ENCODE measurements at regions not wholly inside any gene's neighbourhood (a gene's known extent, or its start where the extent isn't known, plus 50 kb on each side); places are given as distances from the start of the nearest gene placed in this dataset.

GRCh38 chr7:115883629-115884028, 146.9 kb downstream of the TFEC start:
- no peak overlapping the region for H3K4me3 ChIP-seq (ENCODE audit: low read depth in 1 of 2, low read length in 2 of 2)

GRCh38 chr7:115881476-115881875, 149.1 kb downstream of the TFEC start:
- no peaks in the 10 kb centered on the region for H3K36me3 ChIP-seq (ENCODE audit: control insufficient read depth in 1 of 2, insufficient read depth in 2 of 2, low read length in 2 of 2)

More at GRCh38 chr7:115883629-115884028, 146.9 kb downstream of the TFEC start:
- H3K4me1 ChIP-seq (ENCODE audit: control insufficient read depth in 1 of 2, insufficient read depth in 2 of 2, low read length in 2 of 2): no peaks in the 10 kb centered on the region
- H3K27ac ChIP-seq (ENCODE audit: low read depth, low read length): no peak overlapping the region
- no peak overlapping the region for H3K9ac ChIP-seq (ENCODE audit: low read depth in 1 of 2, low read length in 2 of 2)
- H3K36me3 ChIP-seq (ENCODE audit: control insufficient read depth in 1 of 2, insufficient read depth in 2 of 2, low read length in 2 of 2): no peaks in the 10 kb centered on the region
- no peaks in the 10 kb centered on the region for H3K9me3 ChIP-seq (ENCODE audit: control insufficient read depth in 1 of 2, low read length in 2 of 2)
- H3K27me3 ChIP-seq (ENCODE audit: control insufficient read depth in 1 of 2, insufficient read depth in 2 of 2, low read length in 2 of 2): no peaks in the 10 kb centered on the region

GRCh38 chr7:115879171-115879570, 151.4 kb downstream of the TFEC start:
- Histone ChIP-seq H3K4me1 (ENCODE audit: control insufficient read depth in 1 of 2, insufficient read depth in 2 of 2, low read length in 2 of 2) (no peaks in the 10 kb centered on the region), H3K9ac (ENCODE audit: low read depth in 1 of 2, low read length in 2 of 2) (no peak overlapping the region), H3K36me3 (ENCODE audit: control insufficient read depth in 1 of 2, insufficient read depth in 2 of 2, low read length in 2 of 2) (no peaks in the 10 kb centered on the region), H3K4me3 (ENCODE audit: low read depth in 1 of 2, low read length in 2 of 2) (no peak overlapping the region), H3K27ac (ENCODE audit: low read depth, low read length) (no peak overlapping the region), H3K27me3 (ENCODE audit: control insufficient read depth in 1 of 2, insufficient read depth in 2 of 2, low read length in 2 of 2) (no peaks in the 10 kb centered on the region), H3K9me3 (ENCODE audit: control insufficient read depth in 1 of 2, low read length in 2 of 2) (no peaks in the 10 kb centered on the region)

More at GRCh38 chr7:115881476-115881875, 149.1 kb downstream of the TFEC start:
- H3K4me3 ChIP-seq (ENCODE audit: low read depth in 1 of 2, low read length in 2 of 2): no peak overlapping the region
- no peaks in the 10 kb centered on the region for H3K4me1 ChIP-seq (ENCODE audit: control insufficient read depth in 1 of 2, insufficient read depth in 2 of 2, low read length in 2 of 2)
- H3K27ac ChIP-seq (ENCODE audit: low read depth, low read length): no peak overlapping the region
- no peak overlapping the region for H3K9ac ChIP-seq (ENCODE audit: low read depth in 1 of 2, low read length in 2 of 2)
- H3K27me3 ChIP-seq (ENCODE audit: control insufficient read depth in 1 of 2, insufficient read depth in 2 of 2, low read length in 2 of 2): no peaks in the 10 kb centered on the region
- no peaks in the 10 kb centered on the region for H3K9me3 ChIP-seq (ENCODE audit: control insufficient read depth in 1 of 2, low read length in 2 of 2)

- H3K4me3 ChIP-seq (ENCODE audit: low read depth in 1 of 2, low read length in 2 of 2): no peak overlapping the region
- no peaks in the 10 kb centered on the region for H3K36me3 ChIP-seq (ENCODE audit: control insufficient read depth in 1 of 2, insufficient read depth in 2 of 2, low read length in 2 of 2)
- no peaks in the 10 kb centered on the region for H3K4me1 ChIP-seq (ENCODE audit: control insufficient read depth in 1 of 2, insufficient read depth in 2 of 2, low read length in 2 of 2)
- no peak overlapping the region for H3K9ac ChIP-seq (ENCODE audit: low read depth in 1 of 2, low read length in 2 of 2)
- no peaks in the 10 kb centered on the region for H3K27me3 ChIP-seq (ENCODE audit: control insufficient read depth in 1 of 2, insufficient read depth in 2 of 2, low read length in 2 of 2)
- H3K9me3 ChIP-seq (ENCODE audit: control insufficient read depth in 1 of 2, low read length in 2 of 2): no peaks in the 10 kb centered on the region
- no peak overlapping the region for H3K27ac ChIP-seq (ENCODE audit: low read depth, low read length)
These were observed 160.8 kb downstream of the TFEC start for GRCh38 chr7:115869801-115870200.

- H3K9me3 ChIP-seq (ENCODE audit: control insufficient read depth in 1 of 2, low read length in 2 of 2): no peaks in the 10 kb centered on the region
- no peak overlapping the region for H3K9ac ChIP-seq (ENCODE audit: low read depth in 1 of 2, low read length in 2 of 2)
- no peaks in the 10 kb centered on the region for H3K4me1 ChIP-seq (ENCODE audit: control insufficient read depth in 1 of 2, insufficient read depth in 2 of 2, low read length in 2 of 2)
- H3K4me3 ChIP-seq (ENCODE audit: low read depth in 1 of 2, low read length in 2 of 2): no peak overlapping the region
- no peaks in the 10 kb centered on the region for H3K27me3 ChIP-seq (ENCODE audit: control insufficient read depth in 1 of 2, insufficient read depth in 2 of 2, low read length in 2 of 2)
- H3K27ac ChIP-seq (ENCODE audit: low read depth, low read length): no peak overlapping the region
- no peaks in the 10 kb centered on the region for H3K36me3 ChIP-seq (ENCODE audit: control insufficient read depth in 1 of 2, insufficient read depth in 2 of 2, low read length in 2 of 2)
These were observed 161.4 kb downstream of the TFEC start for GRCh38 chr7:115869190-115869589.

GRCh38 chr7:115868369-115868768, 162.2 kb downstream of the TFEC start:
- Histone ChIP-seq H3K9ac (ENCODE audit: low read depth in 1 of 2, low read length in 2 of 2) (no peak overlapping the region), H3K9me3 (ENCODE audit: control insufficient read depth in 1 of 2, low read length in 2 of 2) (no peaks in the 10 kb centered on the region), H3K4me1 (ENCODE audit: control insufficient read depth in 1 of 2, insufficient read depth in 2 of 2, low read length in 2 of 2) (no peaks in the 10 kb centered on the region), H3K27me3 (ENCODE audit: control insufficient read depth in 1 of 2, insufficient read depth in 2 of 2, low read length in 2 of 2) (no peaks in the 10 kb centered on the region), H3K36me3 (ENCODE audit: control insufficient read depth in 1 of 2, insufficient read depth in 2 of 2, low read length in 2 of 2) (no peaks in the 10 kb centered on the region), H3K27ac (ENCODE audit: low read depth, low read length) (no peak overlapping the region), H3K4me3 (ENCODE audit: low read depth in 1 of 2, low read length in 2 of 2) (no peak overlapping the region)

GRCh38 chr7:115864082-115864481, 166.5 kb downstream of the TFEC start:
- Histone ChIP-seq H3K4me3 (ENCODE audit: low read depth in 1 of 2, low read length in 2 of 2) (no peak overlapping the region), H3K9me3 (ENCODE audit: control insufficient read depth in 1 of 2, low read length in 2 of 2) (no peaks in the 10 kb centered on the region), H3K36me3 (ENCODE audit: control insufficient read depth in 1 of 2, insufficient read depth in 2 of 2, low read length in 2 of 2) (no peaks in the 10 kb centered on the region), H3K27ac (ENCODE audit: low read depth, low read length) (no peak overlapping the region), H3K4me1 (ENCODE audit: control insufficient read depth in 1 of 2, insufficient read depth in 2 of 2, low read length in 2 of 2) (no peaks in the 10 kb centered on the region), H3K9ac (ENCODE audit: low read depth in 1 of 2, low read length in 2 of 2) (no peak overlapping the region), H3K27me3 (ENCODE audit: control insufficient read depth in 1 of 2, insufficient read depth in 2 of 2, low read length in 2 of 2) (no peaks in the 10 kb centered on the region)

- H3K27me3 ChIP-seq (ENCODE audit: control insufficient read depth in 1 of 2, insufficient read depth in 2 of 2, low read length in 2 of 2): no peaks in the 10 kb centered on the region
- H3K9me3 ChIP-seq (ENCODE audit: control insufficient read depth in 1 of 2, low read length in 2 of 2): no peaks in the 10 kb centered on the region
- H3K36me3 ChIP-seq (ENCODE audit: control insufficient read depth in 1 of 2, insufficient read depth in 2 of 2, low read length in 2 of 2): no peaks in the 10 kb centered on the region
- H3K4me1 ChIP-seq (ENCODE audit: control insufficient read depth in 1 of 2, insufficient read depth in 2 of 2, low read length in 2 of 2): no peaks in the 10 kb centered on the region
- no peak overlapping the region for H3K4me3 ChIP-seq (ENCODE audit: low read depth in 1 of 2, low read length in 2 of 2)
- no peak overlapping the region for H3K27ac ChIP-seq (ENCODE audit: low read depth, low read length)
- H3K9ac ChIP-seq (ENCODE audit: low read depth in 1 of 2, low read length in 2 of 2): no peak overlapping the region
These were observed 179.3 kb downstream of the TFEC start for GRCh38 chr7:115851291-115851690.

- Histone ChIP-seq H3K9me3 (ENCODE audit: control insufficient read depth in 1 of 2, low read length in 2 of 2) (no peaks in the 10 kb centered on the region), H3K27me3 (ENCODE audit: control insufficient read depth in 1 of 2, insufficient read depth in 2 of 2, low read length in 2 of 2) (no peaks in the 10 kb centered on the region), H3K4me1 (ENCODE audit: control insufficient read depth in 1 of 2, insufficient read depth in 2 of 2, low read length in 2 of 2) (no peaks in the 10 kb centered on the region), H3K9ac (ENCODE audit: low read depth in 1 of 2, low read length in 2 of 2) (no peak overlapping the region), H3K4me3 (ENCODE audit: low read depth in 1 of 2, low read length in 2 of 2) (no peak overlapping the region), H3K36me3 (ENCODE audit: control insufficient read depth in 1 of 2, insufficient read depth in 2 of 2, low read length in 2 of 2) (no peaks in the 10 kb centered on the region), H3K27ac (ENCODE audit: low read depth, low read length) (no peak overlapping the region)
These were observed 179.8 kb downstream of the TFEC start for GRCh38 chr7:115850774-115851173.

GRCh38 chr7:115844857-115845256, 185.7 kb downstream of the TFEC start:
- H3K9ac ChIP-seq (ENCODE audit: low read depth in 1 of 2, low read length in 2 of 2): no peak overlapping the region
- no peaks in the 10 kb centered on the region for H3K9me3 ChIP-seq (ENCODE audit: control insufficient read depth in 1 of 2, low read length in 2 of 2)
- no peak overlapping the region for H3K4me3 ChIP-seq (ENCODE audit: low read depth in 1 of 2, low read length in 2 of 2)
- H3K4me1 ChIP-seq (ENCODE audit: control insufficient read depth in 1 of 2, insufficient read depth in 2 of 2, low read length in 2 of 2): no peaks in the 10 kb centered on the region
- H3K36me3 ChIP-seq (ENCODE audit: control insufficient read depth in 1 of 2, insufficient read depth in 2 of 2, low read length in 2 of 2): no peaks in the 10 kb centered on the region
- H3K27me3 ChIP-seq (ENCODE audit: control insufficient read depth in 1 of 2, insufficient read depth in 2 of 2, low read length in 2 of 2): no peaks in the 10 kb centered on the region
- H3K27ac ChIP-seq (ENCODE audit: low read depth, low read length): no peak overlapping the region

GRCh38 chr7:115840702-115841101, 189.9 kb downstream of the TFEC start:
- H3K9me3 ChIP-seq (ENCODE audit: control insufficient read depth in 1 of 2, low read length in 2 of 2): no peaks in the 10 kb centered on the region
- no peaks in the 10 kb centered on the region for H3K36me3 ChIP-seq (ENCODE audit: control insufficient read depth in 1 of 2, insufficient read depth in 2 of 2, low read length in 2 of 2)
- H3K4me3 ChIP-seq (ENCODE audit: low read depth in 1 of 2, low read length in 2 of 2): no peak overlapping the region
- H3K9ac ChIP-seq (ENCODE audit: low read depth in 1 of 2, low read length in 2 of 2): no peak overlapping the region
- no peaks in the 10 kb centered on the region for H3K27me3 ChIP-seq (ENCODE audit: control insufficient read depth in 1 of 2, insufficient read depth in 2 of 2, low read length in 2 of 2)
- H3K4me1 ChIP-seq (ENCODE audit: control insufficient read depth in 1 of 2, insufficient read depth in 2 of 2, low read length in 2 of 2): no peaks in the 10 kb centered on the region
- no peak overlapping the region for H3K27ac ChIP-seq (ENCODE audit: low read depth, low read length)
